Testis (tissue), 2 donors: ENCODE measurements at regions not wholly inside any gene's neighbourhood (a gene's known extent, or its start where the extent isn't known, plus 50 kb on each side); places are given as distances from the start of the nearest gene placed in this dataset.

Source experiments
- DNase-seq: peaks from one replicate; pipeline ENCODE4 v3.0.0-alpha.2; 2019
- H3K27ac ChIP-seq, 2 donors: fragments of 200-600 bp; sonication (generic); one replicate each; pipeline ENCODE4 v1.5.1; 2019
- H3K27me3 ChIP-seq: fragments of 200-600 bp; sonication (generic); one replicate; pipeline ENCODE4 v1.5.1; 2019
- H3K36me3 ChIP-seq: fragments of 200-600 bp; sonication (generic); one replicate; pipeline ENCODE4 v1.5.1; 2017; ENCODE audit warnings: low read depth; ENCODE audit errors: missing control alignments
- H3K4me1 ChIP-seq: fragments of 200-600 bp; sonication (generic); one replicate; pipeline ENCODE4 v1.5.1; 2019
- H3K4me3 ChIP-seq, 2 donors: fragments of 200-600 bp; sonication (generic); one replicate each; pipeline ENCODE4 v1.5.1; 2017 to 2019
- H3K9me3 ChIP-seq: fragments of 200-600 bp; sonication (generic); one replicate; pipeline ENCODE4 v1.5.1; 2017
- CTCF ChIP-seq, 3 experiments: fragments of 450-650 bp in 2 of 3; fragments of 200-600 bp in 1 of 3; sonication (generic) in 1 of 3; IDR thresholded peaks; one replicate each; pipeline ENCODE4 v1.5.1; 2016 to 2019; ENCODE audit warnings: antibody characterized with exemption in 3 of 3, mild to moderate bottlenecking in 2 of 3, moderate library complexity in 1 of 3
- POLR2A ChIP-seq: fragments of 450-650 bp; IDR thresholded peaks from one replicate; pipeline ENCODE4 v1.6.1; 2017; ENCODE audit warnings: antibody characterized with exemption, mild to moderate bottlenecking, moderate library complexity
- WGBS, 2 donors: methylation state at CpG; one replicate each; pipeline ENCODE4 v1.1.5; 2018; 5-methylcytosine and 5-hydroxymethylcytosine counted together
- intact Hi-C: fragments of 100-400 bp; cut with DNase I; formaldehyde crosslinking; loops from one replicate; pipeline ENCODE4 v1.15.1; 2023; ENCODE audit warnings: low total_unique reads

- H3K4me3 ChIP-seq, result no peak overlapping the region
- no peaks in the 10 kb centered on the region for H3K27me3 ChIP-seq
- no peaks in the 10 kb centered on the region for H3K4me1 ChIP-seq
- no peak for DNase-seq
- no peak for TF ChIP-seq POLR2A
- no peak for TF ChIP-seq CTCF (IDR thresholded peaks at IDR 0.05)
- no peak overlapping the region for H3K27ac ChIP-seq
- no peaks in the 10 kb centered on the region for H3K36me3 ChIP-seq
- intact Hi-C loops, result no loop called here
- no peaks in the 10 kb centered on the region for H3K9me3 ChIP-seq
- WGBS, 2 donors, result 81 to 87% methylated on average over 5 of the region's 5 CpGs
Measured at GRCh38 chr4:188915175-188915574, 775.9 kb downstream of the TRIML1 start.

DNA sequence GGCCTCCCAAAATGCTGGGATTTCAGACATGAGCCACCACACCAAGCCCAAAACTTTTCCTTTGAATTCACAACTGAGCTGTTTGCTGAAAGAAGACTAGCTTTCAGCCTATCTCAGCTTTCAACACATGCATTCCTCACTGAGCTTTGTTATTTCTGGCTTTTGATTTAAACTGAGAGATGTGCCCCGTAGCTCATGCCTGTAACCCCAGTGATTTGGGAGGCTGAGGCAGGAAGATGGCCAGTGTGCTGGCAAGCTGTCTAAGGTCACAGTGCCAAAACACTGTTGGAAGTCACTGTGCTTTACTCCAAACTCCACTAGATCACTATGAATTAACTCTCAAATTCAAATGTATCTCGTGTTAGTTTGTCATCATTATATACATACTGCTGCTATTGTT lies 779.5 kb downstream of the TRIML1 start:
- H3K4me1 ChIP-seq, result no peaks in the 10 kb centered on the region
- WGBS, 2 donors, result 62 to 69% methylated on average over 2 of the region's 2 CpGs
- no peaks in the 10 kb centered on the region for H3K27me3 ChIP-seq
- intact Hi-C loops, result no loop called here
- no peaks in the 10 kb centered on the region for H3K9me3 ChIP-seq
- no peak for DNase-seq
- TF ChIP-seq POLR2A, result no peak
- no peak for TF ChIP-seq CTCF (IDR thresholded peaks at IDR 0.05)
- H3K4me3 ChIP-seq, result no peak overlapping the region
- no peaks in the 10 kb centered on the region for H3K36me3 ChIP-seq
- H3K27ac ChIP-seq, result no peak overlapping the region

- no peak overlapping the region for H3K27ac ChIP-seq
- no peak overlapping the region for H3K4me3 ChIP-seq
- H3K36me3 ChIP-seq, result no peaks in the 10 kb centered on the region
- intact Hi-C loops, result no loop called here
- no peaks in the 10 kb centered on the region for H3K9me3 ChIP-seq
- H3K27me3 ChIP-seq, result no peaks in the 10 kb centered on the region
- TF ChIP-seq POLR2A, result no peak
- no peak for TF ChIP-seq CTCF (IDR thresholded peaks at IDR 0.05)
- 76 to 80% methylated on average over 2 of the region's 2 CpGs for WGBS, 2 donors
- H3K4me1 ChIP-seq, result no peaks in the 10 kb centered on the region
- DNase-seq, result no peak
Measured at GRCh38 chr4:188930822-188931221, 791.6 kb downstream of the TRIML1 start.

DNA sequence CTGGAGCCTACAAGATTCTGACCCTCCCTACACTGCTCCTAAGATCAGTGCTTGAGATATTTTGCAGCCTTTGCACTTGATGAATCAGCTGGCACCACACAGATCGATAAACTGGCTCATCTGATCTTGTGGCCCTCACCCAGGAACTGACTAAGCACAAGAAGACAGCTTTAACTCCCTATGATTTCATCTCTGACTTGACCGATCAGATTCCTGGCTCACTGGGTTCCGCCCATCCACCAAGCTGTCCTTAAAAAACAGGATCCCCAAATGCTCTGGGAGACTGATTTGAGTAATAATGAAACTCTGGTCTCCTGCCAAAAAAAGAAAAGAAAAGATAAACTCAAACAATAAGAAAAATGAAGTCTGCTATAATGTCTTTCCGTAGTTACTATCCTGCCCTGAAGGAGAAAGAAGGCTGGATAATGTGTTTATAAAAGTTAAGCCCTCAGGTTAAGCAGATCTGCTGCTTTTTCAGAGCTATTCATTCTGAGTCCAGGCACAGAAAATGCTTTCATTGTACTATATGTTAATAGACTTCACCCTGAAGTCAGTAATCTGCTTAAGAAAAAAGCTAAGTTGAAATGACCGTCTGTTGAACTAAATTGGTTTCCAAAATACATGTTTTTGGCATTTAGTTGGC lies 795.2 kb downstream of the TRIML1 start:
- no peaks in the 10 kb centered on the region for H3K4me1 ChIP-seq
- 88 to 91% methylated on average over 5 of the region's 5 CpGs for WGBS, 2 donors
- DNase-seq, result no peak
- no peaks in the 10 kb centered on the region for H3K36me3 ChIP-seq
- H3K4me3 ChIP-seq, result no peak overlapping the region
- no peaks in the 10 kb centered on the region for H3K27me3 ChIP-seq
- H3K9me3 ChIP-seq, result no peaks in the 10 kb centered on the region
- no peak for TF ChIP-seq POLR2A
- no peak for TF ChIP-seq CTCF (IDR thresholded peaks at IDR 0.05)
- intact Hi-C loops, result no loop called here
- H3K27ac ChIP-seq, result no peak overlapping the region

DNA sequence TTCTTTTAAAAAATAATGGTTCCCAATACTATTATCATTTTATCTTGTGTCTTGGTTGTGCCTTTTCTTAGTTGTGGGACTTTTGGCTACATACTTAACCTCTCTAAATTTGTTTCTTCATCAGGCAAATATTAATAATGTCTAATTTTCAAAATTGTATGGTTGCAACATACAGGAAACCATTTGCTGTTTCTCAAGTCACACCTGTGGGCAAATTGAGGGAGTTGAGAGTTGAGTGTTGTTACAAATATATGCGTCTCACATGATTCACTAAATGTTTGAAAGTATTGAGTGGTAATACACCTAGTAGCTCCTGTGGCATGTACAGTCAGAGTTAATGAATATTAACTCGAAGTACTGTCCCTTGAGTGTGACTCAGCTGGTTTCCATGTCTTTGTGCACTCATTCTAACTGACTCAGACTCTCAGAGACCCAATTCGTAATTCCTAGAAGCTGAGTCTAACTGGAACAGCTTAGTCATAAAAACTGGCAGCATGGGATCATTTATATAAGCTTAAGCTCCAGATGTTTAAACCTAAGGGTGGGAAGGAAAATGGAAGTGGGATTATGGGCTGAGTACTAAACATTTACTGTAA lies 802.4 kb downstream of the TRIML1 start:
- Histone ChIP-seq H3K9me3 (no peaks in the 10 kb centered on the region), H3K4me3 (no peak overlapping the region), H3K4me1 (no peaks in the 10 kb centered on the region), H3K27me3 (no peaks in the 10 kb centered on the region), H3K36me3 (no peaks in the 10 kb centered on the region), H3K27ac (no peak overlapping the region)
- WGBS, 2 donors, result 73 to 87% methylated on average over 3 of the region's 3 CpGs
- intact Hi-C loops, result no loop called here
- no peak for TF ChIP-seq POLR2A
- no peak for DNase-seq
